CD4-positive, alpha-beta memory T cell (primary cell): ENCODE measurements at regions not wholly inside any gene's neighbourhood (a gene's known extent, or its start where the extent isn't known, plus 50 kb on each side); places are given as distances from the start of the nearest gene placed in this dataset.

Experiments
- CTCF ChIA-PET: fragments of 350-600 bp; sonication (Branson Sonifier 250); formaldehyde crosslinking; loops from one replicate; lab custom pipeline; 2021; ENCODE audit warnings: inconsistent platforms; ENCODE audit not compliant: partially characterized antibody; lab: Charles Lee
- POLR2A ChIA-PET: fragments of 350-600 bp; sonication (Branson Sonifier 250); formaldehyde crosslinking; loops from one replicate; lab custom pipeline; 2021; ENCODE audit not compliant: partially characterized antibody; lab: Charles Lee
- DNase-seq, 5 donors: peaks; one replicate each; pipeline versions ENCODE4 v3.0.0 to v3.0.0-alpha.2; 2020 to 2022; ENCODE audit warnings: mixed read lengths in 1 of 5
- H3K27ac ChIP-seq: one replicate; pipeline ENCODE4 v1.7.0; 2013; ENCODE audit warnings: low read depth, low read length
- H3K27me3 ChIP-seq: 2 replicates; pipeline ENCODE4 v1.7.0; 2013; ENCODE audit warnings: mild to moderate bottlenecking, low read length, moderate library complexity; ENCODE audit not compliant: insufficient read depth
- H3K36me3 ChIP-seq: 2 replicates; pipeline ENCODE4 v1.7.0; 2013; ENCODE audit warnings: mild to moderate bottlenecking, low read length, moderate library complexity; ENCODE audit not compliant: insufficient read depth
- H3K4me1 ChIP-seq: 2 replicates; pipeline ENCODE4 v1.7.0; 2013; ENCODE audit warnings: mild to moderate bottlenecking, low read length, moderate library complexity; ENCODE audit not compliant: insufficient read depth
- H3K4me3 ChIP-seq, 2 donors: one replicate each; pipeline ENCODE4 v1.7.0; 2013; ENCODE audit warnings: low read length in 2 of 2, mild to moderate bottlenecking in 1 of 2
- H3K9me3 ChIP-seq, 2 donors: one replicate each; pipeline ENCODE4 v1.7.0; 2013; ENCODE audit warnings: low read length in 2 of 2, control low read depth in 1 of 2; ENCODE audit not compliant: control insufficient read depth in 1 of 2
- H3K27ac Mint-ChIP-seq, 7 donors: one replicate each; pipeline ENCODE4 v1.8.0; 2020 to 2021; ENCODE audit warnings: mixed read lengths in 7 of 7, mild to moderate bottlenecking in 6 of 7, inconsistent platforms in 3 of 7, moderate library complexity in 3 of 7
- H3K27me3 Mint-ChIP-seq, 2 donors: one replicate each; pipeline ENCODE4 v1.8.0; 2020 to 2021; ENCODE audit warnings: mixed read lengths in 2 of 2
- H3K36me3 Mint-ChIP-seq, 2 donors: one replicate each; pipeline ENCODE4 v1.8.0; 2020 to 2021; ENCODE audit warnings: mixed read lengths in 2 of 2, inconsistent platforms in 1 of 2, mild to moderate bottlenecking in 1 of 2
- H3K4me1 Mint-ChIP-seq, 4 donors: one replicate each; pipeline ENCODE4 v1.8.0; 2020 to 2021; ENCODE audit warnings: mixed read lengths in 4 of 4, mild to moderate bottlenecking in 1 of 4
- H3K4me3 Mint-ChIP-seq, 8 donors: one replicate each; pipeline ENCODE4 v1.8.0; 2020 to 2021; ENCODE audit warnings: mixed read lengths in 8 of 8, mild to moderate bottlenecking in 7 of 8, moderate library complexity in 6 of 8, inconsistent platforms in 3 of 8
- H3K9me3 Mint-ChIP-seq, 8 donors: one replicate each; pipeline ENCODE4 v1.8.0; 2020 to 2021; ENCODE audit warnings: mixed read lengths in 8 of 8, mild to moderate bottlenecking in 5 of 8, inconsistent platforms in 3 of 8, moderate library complexity in 1 of 8
- intact Hi-C: fragments of 100-400 bp; cut with micrococcal nuclease; formaldehyde crosslinking; loops from one replicate; pipeline ENCODE4 v1.15.1; 2023

DNA sequence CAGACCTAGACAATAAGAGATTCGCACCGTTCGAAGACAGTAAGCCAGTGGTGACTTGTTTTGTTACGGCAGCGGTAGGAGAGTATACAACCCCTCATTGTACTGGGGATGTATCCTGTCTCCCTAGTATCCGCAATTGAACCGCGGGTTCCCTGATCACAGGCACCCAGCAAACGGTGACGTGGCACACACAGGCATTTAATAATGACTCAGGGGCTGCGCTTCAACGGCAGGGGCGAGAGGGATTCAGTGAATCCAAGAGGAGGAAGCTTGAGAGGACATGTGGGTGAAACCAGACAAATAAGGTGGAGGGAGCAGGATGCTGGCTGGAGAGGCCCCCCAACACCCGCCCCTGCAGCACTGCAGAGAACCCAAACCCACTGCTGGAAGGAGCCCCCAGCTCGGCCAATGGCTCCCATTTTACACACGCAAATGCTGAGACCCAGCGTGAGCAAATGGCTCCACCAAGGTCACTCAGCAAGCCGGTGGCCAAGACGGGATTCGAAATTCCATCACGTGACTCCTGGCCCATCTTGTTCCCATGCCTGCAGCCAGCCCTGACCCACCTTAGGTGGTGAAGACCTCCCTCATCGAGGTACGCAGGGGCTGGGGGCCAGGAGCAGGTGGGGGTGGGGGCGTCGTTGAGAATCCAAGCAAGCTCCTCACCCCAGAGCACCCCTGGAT, 149.9 kb downstream of the SYF2 start:
- no peaks in the 10 kb centered on the region for H3K9me3 ChIP-seq
- peak overlapping the region in 1 of 7 donors; percentile 75 for H3K27ac Mint-ChIP-seq
- intact Hi-C loops: no loop called here
- H3K4me3 Mint-ChIP-seq: no peak overlapping the region
- no peaks in the 10 kb centered on the region for H3K27me3 Mint-ChIP-seq
- no peaks in the 10 kb centered on the region for H3K4me1 ChIP-seq
- H3K4me3 ChIP-seq: no peak overlapping the region
- no peaks in the 10 kb centered on the region for H3K36me3 ChIP-seq
- H3K27me3 ChIP-seq: no peaks in the 10 kb centered on the region
- peaks cover 0 to under 1% of the 10 kb centered on the region in 2 donors for H3K36me3 Mint-ChIP-seq
- CTCF ChIA-PET: no interaction called here
- no peak for DNase-seq
- peaks cover 0 to 7% (median 3%) of the 10 kb centered on the region in 8 donors for H3K9me3 Mint-ChIP-seq
- no peak overlapping the region for H3K27ac ChIP-seq
- no peaks in the 10 kb centered on the region for H3K4me1 Mint-ChIP-seq
- POLR2A ChIA-PET: no interaction called here

GRCh38 chr1:25081496-25081895, 150.8 kb downstream of the SYF2 start:
- Mint-ChIP-seq H3K36me3 (peaks cover under 1 to 5% of the 10 kb centered on the region in 2 donors), H3K27me3 (no peaks in the 10 kb centered on the region), H3K9me3 (peaks cover 0 to 12% (median 11%) of the 10 kb centered on the region in 8 donors), H3K4me1 (no peaks in the 10 kb centered on the region), H3K27ac (no peak overlapping the region), H3K4me3 (no peak overlapping the region)
- no peaks in the 10 kb centered on the region for H3K36me3 ChIP-seq
- H3K27ac ChIP-seq: no peak overlapping the region
- ChIA-PET CTCF (interaction anchor here (1.0 to 1.1 kb wide), 2 partner anchors 20 to 393 kb away, joined by 3 read pairs; no protein-coding TSS in a partner anchor), POLR2A (no interaction called here)
- no peak for DNase-seq
- intact Hi-C loops: no loop called here
- H3K9me3 ChIP-seq: no peaks in the 10 kb centered on the region
- no peak overlapping the region for H3K4me3 ChIP-seq
- H3K27me3 ChIP-seq: no peaks in the 10 kb centered on the region
- no peaks in the 10 kb centered on the region for H3K4me1 ChIP-seq

DNA sequence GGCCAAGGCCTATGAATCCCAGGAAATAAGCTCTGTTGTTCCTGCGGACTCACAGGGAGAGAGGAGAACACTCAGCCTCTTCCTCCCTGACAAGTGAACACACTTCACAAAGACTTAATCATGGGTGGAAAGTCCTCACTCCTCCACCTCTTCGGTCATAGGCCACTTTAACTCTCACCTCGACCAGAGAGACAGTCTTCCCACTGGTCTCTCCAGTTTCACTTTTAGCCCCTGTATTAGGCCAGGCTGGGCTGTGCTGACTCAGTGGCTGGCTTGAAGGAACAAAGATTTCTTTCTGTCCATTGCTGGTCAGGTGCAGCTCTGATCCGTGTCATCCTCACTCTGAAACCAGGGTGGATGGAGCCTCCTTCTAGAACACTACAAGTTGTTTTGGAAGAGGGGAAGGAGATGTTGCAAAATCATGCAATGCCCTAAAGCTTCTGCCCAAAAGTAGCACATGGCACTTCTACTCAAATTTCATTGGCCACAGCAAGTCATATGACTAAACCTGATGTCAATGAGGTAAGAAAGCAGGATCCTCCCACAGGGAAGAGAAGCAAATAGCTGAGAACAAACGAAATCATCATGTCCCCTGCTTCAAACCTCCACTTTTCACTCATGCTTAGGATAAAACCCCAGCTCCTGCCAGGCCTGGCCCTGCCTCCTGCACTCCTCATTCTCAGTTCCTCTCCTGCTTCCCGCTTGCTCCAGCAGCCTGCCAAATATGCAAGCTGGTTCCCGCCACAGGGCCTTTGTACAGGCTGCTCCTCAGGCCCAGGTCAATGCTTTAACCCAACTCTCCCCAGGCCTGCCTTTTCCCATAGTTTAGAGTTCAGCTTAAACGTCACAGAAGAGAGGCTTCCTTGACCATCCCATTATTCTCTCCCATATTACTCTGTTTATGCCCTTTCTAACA, 150.5 kb upstream of the RUNX3 start:
- POLR2A ChIA-PET: no interaction called here
- intact Hi-C loops: no loop called here

GRCh38 chr1:25079048-25079447, 149.0 kb upstream of the RUNX3 start:
- intact Hi-C loops: no loop called here
- Mint-ChIP-seq H3K36me3 (peaks cover 2 to 5% of the 10 kb centered on the region in 2 donors), H3K4me1 (no peaks in the 10 kb centered on the region), H3K27ac (no peak overlapping the region), H3K27me3 (peaks cover 0 to 2% of the 10 kb centered on the region in 2 donors), H3K9me3 (peaks cover 0 to 20% (median 14%) of the 10 kb centered on the region in 8 donors), H3K4me3 (no peak overlapping the region)
- no peak for DNase-seq
- CTCF ChIA-PET: no interaction called here
- no peak overlapping the region for H3K4me3 ChIP-seq
- H3K4me1 ChIP-seq: no peaks in the 10 kb centered on the region
- no peaks in the 10 kb centered on the region for H3K27me3 ChIP-seq
- no peaks in the 10 kb centered on the region for H3K9me3 ChIP-seq
- H3K27ac ChIP-seq: no peak overlapping the region
- POLR2A ChIA-PET: no interaction called here
- no peaks in the 10 kb centered on the region for H3K36me3 ChIP-seq

More for the DNA sequence above, 150.5 kb upstream of the RUNX3 start:
- Mint-ChIP-seq H3K27ac (no peak overlapping the region), H3K36me3 (peaks cover 2 to 5% of the 10 kb centered on the region in 2 donors), H3K9me3 (peaks cover 0 to 20% (median 14%) of the 10 kb centered on the region in 8 donors), H3K27me3 (peaks cover 0 to 2% of the 10 kb centered on the region in 2 donors), H3K4me3 (no peak overlapping the region), H3K4me1 (no peaks in the 10 kb centered on the region)
- no peaks in the 10 kb centered on the region for H3K27me3 ChIP-seq
- H3K9me3 ChIP-seq: no peaks in the 10 kb centered on the region
- no peak overlapping the region for H3K4me3 ChIP-seq
- CTCF ChIA-PET: interaction anchor here (0.8 to 1.1 kb wide), 5 partner anchors 9 to 392 kb away, joined by 3 read pairs; no protein-coding TSS in a partner anchor
- H3K27ac ChIP-seq: no peak overlapping the region
- DNase-seq: no peak
- H3K4me1 ChIP-seq: no peaks in the 10 kb centered on the region
- no peaks in the 10 kb centered on the region for H3K36me3 ChIP-seq

DNA sequence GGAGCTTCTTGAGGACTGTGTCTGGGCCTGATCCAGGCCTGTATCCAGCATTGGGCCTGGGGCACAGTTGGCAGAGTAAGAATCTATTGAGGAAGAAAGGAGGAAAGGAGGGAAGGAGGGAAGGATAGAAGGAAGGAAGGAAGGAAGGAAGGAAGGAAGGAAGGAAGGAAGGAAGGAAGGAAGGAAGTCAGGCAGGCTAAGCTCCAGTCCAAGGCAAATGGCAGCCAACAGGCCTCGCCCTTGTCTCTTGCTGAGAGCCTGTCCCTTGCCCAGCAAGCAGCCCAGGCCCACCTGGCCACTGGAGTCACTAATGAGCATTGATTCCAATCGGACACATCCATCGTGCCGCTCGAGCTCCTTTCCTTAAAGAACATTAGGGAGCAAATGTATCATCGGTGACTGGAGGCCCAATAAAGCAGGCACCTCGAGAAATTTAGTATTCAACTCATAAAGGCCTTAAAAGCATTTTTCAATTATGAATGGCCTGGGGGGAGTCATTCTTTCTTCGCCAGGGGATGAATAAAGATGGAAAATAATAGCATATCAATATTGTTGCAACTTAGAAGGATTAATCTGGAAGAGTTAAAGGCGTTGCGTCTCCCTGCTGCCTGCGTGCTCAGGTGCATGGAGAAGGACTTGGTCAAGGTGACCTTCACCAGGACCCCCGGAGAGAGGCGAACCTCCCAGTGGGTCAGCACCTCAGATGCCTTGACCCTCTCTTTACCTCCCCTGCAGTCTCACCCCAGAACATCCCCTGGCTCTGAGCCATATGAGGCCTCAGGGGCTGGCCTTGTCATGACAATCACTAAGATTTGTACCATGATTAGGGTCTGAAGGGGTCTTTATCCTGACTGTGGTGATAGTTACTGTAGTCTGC, 144.5 kb upstream of the RUNX3 start:
- Histone ChIP-seq H3K27ac (no peak overlapping the region), H3K4me3 (no peak overlapping the region), H3K9me3 (no peaks in the 10 kb centered on the region), H3K27me3 (no peaks in the 10 kb centered on the region), H3K36me3 (no peaks in the 10 kb centered on the region), H3K4me1 (no peaks in the 10 kb centered on the region)
- ChIA-PET POLR2A (no interaction called here), CTCF (no interaction called here)
- peaks cover 0 to 2% of the 10 kb centered on the region in 2 donors for H3K27me3 Mint-ChIP-seq
- peaks cover 0 to 20% (median 14%) of the 10 kb centered on the region in 8 donors for H3K9me3 Mint-ChIP-seq
- intact Hi-C loops: no loop called here
- H3K27ac Mint-ChIP-seq: peak overlapping the region in 1 of 7 donors; percentile 80
- H3K36me3 Mint-ChIP-seq: peaks cover 2 to 5% of the 10 kb centered on the region in 2 donors
- no peak for DNase-seq
- H3K4me1 Mint-ChIP-seq: no peaks in the 10 kb centered on the region
- H3K4me3 Mint-ChIP-seq: no peak overlapping the region

- Histone ChIP-seq H3K9me3 (no peaks in the 10 kb centered on the region), H3K27me3 (no peaks in the 10 kb centered on the region), H3K27ac (no peak overlapping the region), H3K4me3 (no peak overlapping the region), H3K36me3 (no peaks in the 10 kb centered on the region), H3K4me1 (no peaks in the 10 kb centered on the region)
- no peak overlapping the region for H3K27ac Mint-ChIP-seq
- peaks cover 2 to 5% of the 10 kb centered on the region in 2 donors for H3K36me3 Mint-ChIP-seq
- DNase-seq: no peak
- H3K9me3 Mint-ChIP-seq: peaks cover 0 to 20% (median 14%) of the 10 kb centered on the region in 8 donors
- ChIA-PET CTCF (no interaction called here), POLR2A (no interaction called here)
- no peaks in the 10 kb centered on the region for H3K4me1 Mint-ChIP-seq
- intact Hi-C loops: no loop called here
- H3K4me3 Mint-ChIP-seq: no peak overlapping the region
- peaks cover 0 to 2% of the 10 kb centered on the region in 2 donors for H3K27me3 Mint-ChIP-seq
Observed at GRCh38 chr1:25073640-25074270, 143.7 kb upstream of the RUNX3 start.
